ENCODE measurements at regions not wholly inside any gene's neighbourhood (a gene's known extent, or its start where the extent isn't known, plus 50 kb on each side); places are given as distances from the start of the nearest gene placed in this dataset.

GRCh38 chr4:125772680-125773079 is 457.9 kb downstream of the FAT4 start:
- CTCF ChIA-PET: no interaction called here

DNA sequence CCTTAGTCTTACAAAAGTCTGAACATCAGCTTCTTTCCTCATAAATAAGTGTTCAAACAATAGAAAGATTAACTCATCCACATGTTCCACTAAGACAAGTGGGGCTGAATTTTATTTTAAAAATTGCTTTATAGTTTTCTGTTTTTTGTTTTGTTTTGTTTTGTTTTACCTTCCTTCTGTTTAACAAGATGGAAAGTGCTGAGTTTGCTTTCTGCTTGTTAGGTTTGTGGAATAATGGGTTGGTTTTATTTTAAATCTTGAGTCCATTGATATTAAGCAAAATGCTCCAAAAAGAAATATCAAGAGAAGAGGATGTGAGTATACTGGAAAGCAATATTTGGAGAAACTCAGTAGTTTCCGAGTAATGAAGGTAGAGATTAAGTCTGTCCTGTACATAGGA is 458.7 kb downstream of the FAT4 start:
- H3K27me3 Mint-ChIP-seq (ENCODE audit: low read depth): no peaks in the 10 kb centered on the region; the same call in 1 of the 2 replicates
- peaks cover 35% of the 10 kb centered on the region for H3K9me3 Mint-ChIP-seq
- no peaks in the 10 kb centered on the region for H3K4me1 Mint-ChIP-seq
- peaks cover 31% of the 10 kb centered on the region for H3K36me3 Mint-ChIP-seq
- no peak overlapping the region for H3K4me3 Mint-ChIP-seq
- ATAC-seq: no peak
- ChIA-PET POLR2A (no interaction called here), CTCF (no interaction called here)
- DNase-seq (ENCODE audit: low spot score): no peak
- TF ChIP-seq, protein P1, sequence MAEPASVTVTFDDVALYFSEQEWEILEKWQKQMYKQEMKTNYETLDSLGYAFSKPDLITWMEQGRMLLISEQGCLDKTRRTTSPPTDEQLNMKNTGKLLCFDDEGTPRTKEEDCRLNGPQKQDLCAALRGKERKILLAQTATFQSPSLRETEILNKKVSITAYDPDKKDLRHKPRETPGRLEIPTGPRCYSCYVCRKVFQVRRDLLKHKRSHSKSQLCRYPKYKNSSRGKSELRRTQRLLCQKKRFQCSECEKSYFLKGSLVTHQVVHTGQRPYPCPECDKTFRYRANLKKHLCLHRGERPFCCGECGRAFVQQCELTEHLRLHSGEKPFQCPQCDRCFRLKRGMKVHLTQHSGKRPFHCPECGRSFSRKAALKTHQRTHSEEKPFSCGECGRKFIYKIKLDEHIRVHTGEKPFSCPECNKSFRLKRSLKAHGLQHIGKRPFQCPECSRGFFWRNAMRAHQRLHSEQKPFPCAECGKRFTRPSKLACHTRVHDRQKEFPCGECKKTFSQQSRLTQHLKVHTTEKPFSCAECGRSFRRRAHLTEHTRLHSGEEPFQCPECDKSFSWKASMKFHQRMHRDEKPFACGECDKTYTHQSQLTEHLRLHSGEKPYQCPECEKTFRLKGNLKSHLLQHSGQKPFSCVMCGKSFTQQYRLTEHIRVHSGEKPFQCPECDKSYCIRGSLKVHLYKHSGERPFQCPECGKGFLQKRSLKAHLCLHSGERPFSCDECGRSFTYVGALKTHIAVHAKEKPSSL (CRISPR knock-in tag; conservative IDR thresholded peaks at IDR 0.05): no peak
- TF ChIP-seq ZNF219 (CRISPR knock-in tag; IDR thresholded peaks at IDR 0.05; ENCODE audit: borderline replicate concordance): no peak
- TF ChIP-seq TEAD1 (CRISPR knock-in tag; IDR thresholded peaks at IDR 0.05): no peak
- no peak for TF ChIP-seq STAT6 (CRISPR knock-in tag; conservative IDR thresholded peaks at IDR 0.05; ENCODE audit: low read depth)
- TF ChIP-seq RORB (CRISPR knock-in tag; IDR thresholded peaks at IDR 0.05): no peak
- no peak for TF ChIP-seq ZBTB21 (CRISPR knock-in tag; IDR thresholded peaks at IDR 0.05; ENCODE audit: borderline replicate concordance)
- no peak for TF ChIP-seq ATF1 (CRISPR knock-in tag; IDR thresholded peaks at IDR 0.05)
- TF ChIP-seq KAT7 (CRISPR knock-in tag; IDR thresholded peaks at IDR 0.05; ENCODE audit: borderline replicate concordance): no peak
- TF ChIP-seq HMGA2 (CRISPR knock-in tag; IDR thresholded peaks at IDR 0.05): no peak
- no peak for TF ChIP-seq FOXP1 (CRISPR knock-in tag; IDR thresholded peaks at IDR 0.05; ENCODE audit: borderline replicate concordance)
- no peak for TF ChIP-seq NFYB (CRISPR knock-in tag; conservative IDR thresholded peaks at IDR 0.05; ENCODE audit: low read depth)
- TF ChIP-seq OVOL2 (CRISPR knock-in tag; IDR thresholded peaks at IDR 0.05; ENCODE audit: borderline replicate concordance): no peak
- TF ChIP-seq JUN (CRISPR knock-in tag; IDR thresholded peaks at IDR 0.05): no peak
- H3K27ac Mint-ChIP-seq: no peak overlapping the region

More at GRCh38 chr4:125772680-125773079, 457.9 kb downstream of the FAT4 start:
- Mint-ChIP-seq H3K9me3 (peaks cover 35% of the 10 kb centered on the region), H3K27ac (no peak overlapping the region), H3K27me3 (ENCODE audit: low read depth) (no peaks in the 10 kb centered on the region; the same call in 1 of the 2 replicates), H3K4me1 (no peaks in the 10 kb centered on the region), H3K4me3 (no peak overlapping the region), H3K36me3 (peaks cover 31% of the 10 kb centered on the region)
- TF ChIP-seq ERG (CRISPR knock-in tag; IDR thresholded peaks at IDR 0.05): no peak
- TF ChIP-seq NFYB (CRISPR knock-in tag; conservative IDR thresholded peaks at IDR 0.05; ENCODE audit: low read depth): no peak
- POLR2A ChIA-PET: no interaction called here
- ATAC-seq: no peak
- no peak for DNase-seq (ENCODE audit: low spot score)

DNA sequence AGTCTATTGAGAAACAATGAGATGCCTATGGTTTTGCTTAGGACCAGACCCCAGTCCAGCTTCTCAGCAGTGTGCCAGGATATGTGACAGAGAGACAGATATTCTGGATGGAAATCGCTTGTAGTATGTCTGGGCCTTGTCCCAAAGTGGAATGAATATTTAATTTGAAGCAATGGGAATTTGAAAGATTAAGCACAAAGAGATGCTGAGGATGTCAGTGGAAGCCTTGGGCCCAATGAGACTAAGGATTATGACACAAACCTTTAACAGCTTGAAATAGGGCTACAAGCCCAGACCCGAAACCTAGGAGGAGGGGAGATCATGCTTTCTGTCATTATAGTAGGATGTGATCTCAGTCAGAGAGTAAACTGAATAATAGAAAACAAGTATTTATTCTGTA is 459.2 kb downstream of the FAT4 start:
- ChIA-PET CTCF (no interaction called here), POLR2A (no interaction called here)
- H3K27me3 Mint-ChIP-seq (ENCODE audit: low read depth): no peaks in the 10 kb centered on the region; the same call in 1 of the 2 replicates
- H3K27ac Mint-ChIP-seq: no peak overlapping the region
- H3K9me3 Mint-ChIP-seq: peaks cover 35% of the 10 kb centered on the region
- no peaks in the 10 kb centered on the region for H3K4me1 Mint-ChIP-seq
- H3K4me3 Mint-ChIP-seq: no peak overlapping the region
- DNase-seq (ENCODE audit: low spot score) (no peak), ATAC-seq (no peak)
- H3K36me3 Mint-ChIP-seq: peaks cover 31% of the 10 kb centered on the region
- no peak for TF ChIP-seq GRHL2 (CRISPR knock-in tag; IDR thresholded peaks at IDR 0.05; ENCODE audit: insufficient replicate concordance, severe bottlenecking)
- no peak for TF ChIP-seq ZNF263 (CRISPR knock-in tag; IDR thresholded peaks at IDR 0.05; ENCODE audit: low read depth)
- TF ChIP-seq JAZF1 (CRISPR knock-in tag; IDR thresholded peaks at IDR 0.05): no peak
- no peak for TF ChIP-seq NFE2L1 (CRISPR knock-in tag; IDR thresholded peaks at IDR 0.05)
- TF ChIP-seq GTF2I (CRISPR knock-in tag; conservative IDR thresholded peaks at IDR 0.05): no peak
- no peak for TF ChIP-seq HMGA2 (CRISPR knock-in tag; IDR thresholded peaks at IDR 0.05)
- TF ChIP-seq, protein P2, sequence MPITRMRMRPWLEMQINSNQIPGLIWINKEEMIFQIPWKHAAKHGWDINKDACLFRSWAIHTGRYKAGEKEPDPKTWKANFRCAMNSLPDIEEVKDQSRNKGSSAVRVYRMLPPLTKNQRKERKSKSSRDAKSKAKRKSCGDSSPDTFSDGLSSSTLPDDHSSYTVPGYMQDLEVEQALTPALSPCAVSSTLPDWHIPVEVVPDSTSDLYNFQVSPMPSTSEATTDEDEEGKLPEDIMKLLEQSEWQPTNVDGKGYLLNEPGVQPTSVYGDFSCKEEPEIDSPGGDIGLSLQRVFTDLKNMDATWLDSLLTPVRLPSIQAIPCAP (CRISPR knock-in tag; IDR thresholded peaks at IDR 0.05): no peak
- TF ChIP-seq FOXP1 (CRISPR knock-in tag; IDR thresholded peaks at IDR 0.05; ENCODE audit: borderline replicate concordance): no peak
- TF ChIP-seq ATF1 (CRISPR knock-in tag; IDR thresholded peaks at IDR 0.05): no peak
- TF ChIP-seq JUN (CRISPR knock-in tag; IDR thresholded peaks at IDR 0.05): no peak
- TF ChIP-seq E2F1 (CRISPR knock-in tag; IDR thresholded peaks at IDR 0.05): no peak
- no peak for TF ChIP-seq HMGXB4 (CRISPR knock-in tag; IDR thresholded peaks at IDR 0.05)
